Skeletal muscle tissue (tissue), 3 donors: ENCODE measurements at regions not wholly inside any gene's neighbourhood (a gene's known extent, or its start where the extent isn't known, plus 50 kb on each side); places are given as distances from the start of the nearest gene placed in this dataset.
A peak's percentile ranks its signal among the peaks of the same experiment; 100 is the strongest.

ENCODE experiments used
- H3K27ac ChIP-seq: one replicate; pipeline ENCODE4 v1.7.0; 2013; ENCODE audit warnings: mild to moderate bottlenecking, low read depth, low read length, inconsistent platforms
- H3K27me3 ChIP-seq, 3 donors: one replicate each; pipeline ENCODE4 v1.7.0; 2013; ENCODE audit warnings: low read length in 3 of 3; ENCODE audit not compliant: control insufficient read depth in 3 of 3, insufficient read depth in 3 of 3
- H3K36me3 ChIP-seq, 3 donors: one replicate each; pipeline ENCODE4 v1.7.0; 2013; ENCODE audit warnings: low read length in 3 of 3; ENCODE audit not compliant: control insufficient read depth in 3 of 3, insufficient read depth in 3 of 3
- H3K4me1 ChIP-seq, 3 donors: one replicate each; pipeline ENCODE4 v1.7.0; 2013; ENCODE audit warnings: low read length in 3 of 3, mild to moderate bottlenecking in 3 of 3; ENCODE audit not compliant: control insufficient read depth in 3 of 3, insufficient read depth in 3 of 3
- H3K4me3 ChIP-seq, 3 donors: one replicate each; pipeline ENCODE4 v1.7.0; 2013; ENCODE audit warnings: low read length in 3 of 3
- H3K9ac ChIP-seq, 3 donors: one replicate each; pipeline ENCODE4 v1.7.0; 2013; ENCODE audit warnings: low read length in 3 of 3, mild to moderate bottlenecking in 3 of 3, moderate library complexity in 2 of 3, low read depth in 1 of 3
- H3K9me3 ChIP-seq, 3 donors: one replicate each; pipeline ENCODE4 v1.7.0; 2013; ENCODE audit warnings: low read length in 3 of 3; ENCODE audit not compliant: control insufficient read depth in 3 of 3
- donor health status: Osteomylitis.

DNA sequence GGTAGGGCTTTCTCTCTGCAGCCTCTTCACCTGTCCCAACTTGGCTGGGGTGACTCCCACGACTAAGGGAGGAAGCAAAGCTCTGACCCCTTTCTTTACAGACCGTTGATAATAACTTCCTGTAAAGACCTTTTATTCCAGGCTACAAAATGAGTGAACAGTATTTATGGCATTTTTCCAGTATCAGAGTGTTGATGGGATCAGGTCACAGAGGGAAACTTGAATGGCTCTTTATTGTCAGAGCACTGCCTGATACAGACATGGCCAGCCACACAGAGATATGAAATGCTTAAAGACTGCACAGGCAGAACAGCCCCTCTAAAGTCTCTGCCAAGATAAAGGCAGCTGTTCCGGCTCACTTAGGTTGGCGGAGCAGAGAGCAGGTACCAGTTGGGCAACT is 1033.9 kb upstream of the NR2F2 start:
- H3K36me3 ChIP-seq: no peaks in the 10 kb centered on the region
- H3K9me3 ChIP-seq: no peaks in the 10 kb centered on the region
- no peak overlapping the region for H3K27ac ChIP-seq
- no peak overlapping the region for H3K4me3 ChIP-seq
- H3K9ac ChIP-seq: no peak overlapping the region
- H3K4me1 ChIP-seq: peaks cover 0 to 6% (median 4%) of the 10 kb centered on the region in 3 donors
- H3K27me3 ChIP-seq: peaks cover 6 to 14% (median 7%) of the 10 kb centered on the region in 3 donors

DNA sequence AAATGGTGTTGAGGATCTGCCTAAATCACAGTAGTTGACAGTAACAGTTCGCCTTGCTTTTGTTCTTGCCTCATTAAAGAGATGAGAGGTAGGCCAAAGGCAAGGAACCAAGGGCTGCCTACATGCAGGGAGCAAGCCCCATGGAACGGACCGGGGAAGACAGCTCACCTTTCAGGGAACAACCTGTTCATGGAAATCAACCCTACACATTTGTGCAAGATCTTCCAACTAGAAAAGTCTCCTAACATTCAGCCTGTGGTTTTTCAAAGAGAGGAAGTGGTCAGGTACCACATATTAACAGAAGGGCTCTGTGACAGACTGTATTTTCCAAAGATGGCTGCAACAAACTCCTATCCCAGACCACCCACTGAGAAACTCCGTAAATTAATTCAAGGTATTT is 1031.8 kb upstream of the NR2F2 start:
- Histone ChIP-seq H3K27ac (no peak overlapping the region), H3K9ac (no peak overlapping the region), H3K4me3 (no peak overlapping the region), H3K9me3 (peaks cover 0 to 2% (median 0%) of the 10 kb centered on the region in 3 donors), H3K27me3 (peaks cover 6 to 14% (median 7%) of the 10 kb centered on the region in 3 donors), H3K36me3 (no peaks in the 10 kb centered on the region), H3K4me1 (peaks cover 5 to 7% (median 6%) of the 10 kb centered on the region in 3 donors)

DNA sequence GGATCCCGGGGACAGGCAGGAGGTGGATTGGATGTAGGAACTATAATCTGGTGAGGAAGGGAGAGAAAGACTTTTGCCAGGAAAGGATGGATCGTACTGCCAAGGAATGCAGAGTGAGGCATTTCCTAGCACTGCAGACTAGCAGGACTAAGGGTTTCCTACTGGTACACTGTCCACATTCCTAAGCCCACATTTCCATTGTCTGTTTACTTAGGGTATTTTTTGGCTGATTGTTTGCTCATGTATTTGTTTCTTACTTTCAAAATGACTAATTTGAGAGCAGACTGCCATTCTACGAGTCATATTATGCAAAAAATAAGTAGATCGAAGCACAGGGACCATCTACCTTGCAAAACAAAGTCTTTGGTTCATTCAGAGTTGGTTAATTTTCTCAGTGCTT is 1029.5 kb upstream of the NR2F2 start:
- H3K4me1 ChIP-seq: peaks cover 9 to 16% (median 13%) of the 10 kb centered on the region in 3 donors
- peak overlapping the region; percentile 30 for H3K27ac ChIP-seq
- H3K4me3 ChIP-seq: no peak overlapping the region
- H3K36me3 ChIP-seq: no peaks in the 10 kb centered on the region
- H3K9me3 ChIP-seq: peaks cover 0 to 2% (median 0%) of the 10 kb centered on the region in 3 donors
- no peak overlapping the region for H3K9ac ChIP-seq
- peaks cover 5 to 7% (median 7%) of the 10 kb centered on the region in 3 donors for H3K27me3 ChIP-seq

DNA sequence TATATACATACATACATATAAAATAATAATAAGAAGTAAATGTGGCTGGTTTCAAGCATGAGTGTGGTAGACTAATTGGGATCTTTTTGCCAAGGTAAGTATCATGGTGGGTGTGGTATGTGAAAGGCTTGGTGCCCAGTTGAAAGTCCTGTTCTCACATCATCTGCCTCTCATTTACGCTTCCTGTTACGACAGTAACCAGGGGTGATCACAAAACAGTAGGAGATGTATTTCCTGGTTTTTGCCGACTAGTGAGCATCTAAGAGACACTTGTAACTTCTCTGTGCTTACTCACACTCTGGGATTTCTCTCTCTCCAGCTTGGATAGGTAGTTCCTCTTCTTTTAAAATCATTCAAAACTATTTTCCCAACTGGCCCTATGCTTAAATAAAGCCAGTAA is 1028.3 kb upstream of the NR2F2 start:
- Histone ChIP-seq H3K9ac (no peak overlapping the region), H3K36me3 (no peaks in the 10 kb centered on the region), H3K27ac (no peak overlapping the region)

DNA sequence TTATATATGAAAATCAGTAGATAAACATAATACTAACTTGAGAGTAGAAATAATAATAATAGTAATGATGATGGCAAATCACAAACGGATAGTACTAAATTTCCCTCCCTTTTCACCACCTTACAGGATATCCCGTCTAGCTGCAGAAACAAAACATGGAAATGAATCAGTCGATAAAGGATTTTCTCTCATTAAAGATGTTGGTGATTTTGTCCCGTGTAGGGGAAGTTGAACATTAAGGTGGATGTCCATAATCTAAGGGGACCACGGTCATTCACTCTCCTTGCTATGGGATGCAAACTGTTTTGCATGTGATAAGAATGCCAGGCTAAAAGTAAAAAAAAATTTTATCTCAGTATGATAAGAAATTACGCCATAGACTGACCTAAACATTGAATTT is 1027.7 kb upstream of the NR2F2 start:
- H3K9me3 ChIP-seq: peaks cover 0 to 2% (median 0%) of the 10 kb centered on the region in 3 donors

More for the DNA sequence above, 1028.3 kb upstream of the NR2F2 start:
- H3K27me3 ChIP-seq: no peaks in the 10 kb centered on the region
- peaks cover 0 to 2% (median 0%) of the 10 kb centered on the region in 3 donors for H3K9me3 ChIP-seq
- no peak overlapping the region for H3K4me3 ChIP-seq
- peaks cover 4 to 13% (median 11%) of the 10 kb centered on the region in 3 donors for H3K4me1 ChIP-seq

DNA sequence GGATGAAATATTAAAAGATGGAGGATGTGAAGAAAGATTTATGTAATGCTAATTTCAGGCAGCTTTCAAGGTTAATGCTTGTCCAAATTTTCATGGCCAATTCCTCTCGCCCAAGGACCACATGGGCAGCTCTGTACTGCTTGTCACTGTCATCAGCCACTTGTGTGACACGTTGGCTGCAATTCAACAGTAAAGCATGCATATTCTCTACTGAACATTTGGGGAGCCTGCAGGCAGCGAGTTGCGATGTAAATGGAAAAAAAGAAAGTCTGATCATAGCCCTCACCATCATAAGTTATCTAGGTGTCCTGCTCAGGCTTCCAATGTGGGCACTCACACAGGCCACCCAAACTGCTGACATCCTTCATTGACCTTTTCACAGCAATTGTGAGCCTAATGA is 1026.8 kb upstream of the NR2F2 start:
- peak overlapping the region in 2 of 3 donors; percentile 5 to 29 for H3K4me3 ChIP-seq
- peak overlapping the region in 1 of 3 donors; percentile 4 for H3K9ac ChIP-seq
- peaks cover 0 to 2% (median 0%) of the 10 kb centered on the region in 3 donors for H3K9me3 ChIP-seq

More for the DNA sequence above, 1027.7 kb upstream of the NR2F2 start:
- peaks cover 4 to 13% (median 11%) of the 10 kb centered on the region in 3 donors for H3K4me1 ChIP-seq
- H3K27ac ChIP-seq: no peak overlapping the region
- no peaks in the 10 kb centered on the region for H3K27me3 ChIP-seq
- H3K36me3 ChIP-seq: no peaks in the 10 kb centered on the region
- H3K4me3 ChIP-seq: no peak overlapping the region
- H3K9ac ChIP-seq: no peak overlapping the region

DNA sequence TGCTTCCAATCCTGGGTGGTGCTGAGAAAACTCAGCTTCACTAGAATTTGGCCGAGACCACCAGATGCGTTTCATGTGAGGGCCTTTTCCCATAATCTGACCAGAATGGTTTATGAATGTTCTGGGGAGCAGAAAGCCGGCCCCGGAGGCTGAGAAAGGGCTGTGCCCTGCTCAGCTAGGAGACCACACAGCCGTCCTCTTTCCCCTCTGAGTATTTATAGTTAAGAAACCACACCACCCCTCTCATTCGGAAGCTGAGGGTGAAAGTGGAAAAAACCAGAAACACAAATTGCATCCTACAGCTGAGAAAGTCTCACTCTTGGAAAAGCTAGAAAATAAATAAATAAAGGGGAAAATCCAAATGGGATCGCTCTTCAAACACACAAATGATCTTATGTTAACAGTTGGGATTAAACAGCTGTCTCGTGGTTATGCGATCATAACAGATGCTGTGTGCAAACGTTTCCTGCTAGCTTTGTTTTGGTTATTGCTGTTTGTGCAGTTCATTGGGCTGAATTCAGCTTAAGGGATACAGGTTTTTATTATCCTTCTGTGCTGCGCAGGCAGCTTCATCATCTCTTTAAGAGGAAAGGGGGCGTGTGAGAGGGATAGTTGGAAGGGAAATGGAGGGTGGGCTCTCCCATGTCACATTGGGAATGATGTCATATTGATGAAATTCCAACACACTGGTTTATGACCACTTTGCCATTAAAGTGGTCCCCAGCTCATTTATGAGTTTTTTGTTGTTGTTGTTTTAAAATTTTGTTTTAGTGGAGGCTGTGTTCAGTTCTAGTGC is 1026.2 kb upstream of the NR2F2 start:
- H3K27me3 ChIP-seq: no peaks in the 10 kb centered on the region
- H3K27ac ChIP-seq: peak overlapping the region; percentile 63
- peaks cover 0 to 2% (median 0%) of the 10 kb centered on the region in 3 donors for H3K9me3 ChIP-seq
- H3K36me3 ChIP-seq: no peaks in the 10 kb centered on the region
- H3K9ac ChIP-seq: peak overlapping the region in 1 of 3 donors; percentile 4
- H3K4me1 ChIP-seq: peaks cover 4 to 13% (median 11%) of the 10 kb centered on the region in 3 donors
- peak overlapping the region in 2 of 3 donors; percentile 5 to 29 for H3K4me3 ChIP-seq

More for the DNA sequence above, 1026.8 kb upstream of the NR2F2 start:
- no peaks in the 10 kb centered on the region for H3K36me3 ChIP-seq
- no peaks in the 10 kb centered on the region for H3K27me3 ChIP-seq
- H3K4me1 ChIP-seq: peaks cover 4 to 13% (median 11%) of the 10 kb centered on the region in 3 donors
- H3K27ac ChIP-seq: peak overlapping the region; percentile 63

DNA sequence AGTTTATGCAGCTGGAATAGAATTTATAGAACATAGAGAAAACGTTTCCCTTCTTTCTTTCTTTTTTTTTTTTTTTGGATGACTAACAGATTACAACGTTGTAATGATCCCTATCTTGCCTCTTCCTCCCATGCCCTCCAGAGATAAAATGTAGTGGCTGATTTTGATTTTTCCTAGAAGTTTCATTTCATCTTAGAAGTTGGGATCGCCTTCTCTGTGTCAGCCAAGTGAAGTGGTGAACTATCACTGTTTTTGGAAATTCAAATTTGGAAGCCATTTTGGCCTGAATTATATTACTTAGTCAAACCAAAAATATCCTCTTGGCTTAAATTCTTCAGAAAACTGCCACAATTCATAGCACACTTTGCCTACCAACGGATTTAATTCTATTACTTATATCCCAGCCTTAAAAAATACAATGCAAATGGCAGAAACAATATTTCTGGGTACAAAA is 1025.5 kb upstream of the NR2F2 start:
- no peak overlapping the region for H3K4me3 ChIP-seq
- peaks cover 0 to 2% (median 0%) of the 10 kb centered on the region in 3 donors for H3K9me3 ChIP-seq
- no peaks in the 10 kb centered on the region for H3K27me3 ChIP-seq
- H3K4me1 ChIP-seq: peaks cover 4 to 13% (median 11%) of the 10 kb centered on the region in 3 donors
- H3K9ac ChIP-seq: no peak overlapping the region
- H3K27ac ChIP-seq: peak overlapping the region; percentile 63
- H3K36me3 ChIP-seq: no peaks in the 10 kb centered on the region

DNA sequence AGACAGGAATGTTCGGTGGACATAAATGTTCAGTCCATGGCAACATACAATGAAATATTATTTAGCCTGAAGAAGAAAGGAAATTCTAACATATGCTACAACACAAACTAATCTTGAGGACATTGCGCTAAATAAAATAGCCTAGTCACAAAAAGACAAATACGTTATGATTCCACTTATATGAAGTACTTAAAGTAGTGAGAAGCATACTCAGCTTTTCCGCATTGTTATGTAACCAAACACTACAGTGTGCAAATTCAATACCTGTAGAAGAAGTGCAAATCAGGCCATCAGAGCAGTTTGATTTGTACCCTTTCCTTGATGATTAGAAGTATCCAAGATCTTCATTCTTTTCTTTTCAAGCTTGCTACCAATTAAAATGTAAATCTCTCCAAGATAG is 1023.4 kb upstream of the NR2F2 start:
- Histone ChIP-seq H3K4me1 (peaks cover 4 to 13% (median 11%) of the 10 kb centered on the region in 3 donors), H3K4me3 (no peak overlapping the region), H3K27me3 (no peaks in the 10 kb centered on the region), H3K36me3 (no peaks in the 10 kb centered on the region), H3K9ac (no peak overlapping the region), H3K9me3 (peaks cover 0 to 2% (median 0%) of the 10 kb centered on the region in 3 donors), H3K27ac (no peak overlapping the region)

DNA sequence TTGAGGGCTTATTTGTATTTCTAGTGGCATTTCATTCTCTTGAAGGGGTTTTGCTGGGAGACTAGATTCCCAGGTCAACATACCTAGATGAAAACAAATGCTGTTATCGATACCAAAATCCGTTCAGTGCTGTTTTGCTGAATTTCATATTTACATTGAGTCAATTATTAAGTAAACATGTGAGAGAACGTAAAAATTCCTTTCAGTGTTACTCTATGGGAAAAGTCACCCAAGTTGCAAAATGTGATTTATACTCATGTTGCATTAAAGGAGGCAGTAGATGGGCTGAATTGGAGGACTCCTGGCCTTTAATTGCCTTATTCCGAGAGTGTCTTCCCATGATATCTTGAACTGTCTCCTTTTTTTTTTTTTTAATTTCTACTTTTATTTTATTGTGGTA is 1011.3 kb upstream of the NR2F2 start:
- H3K27me3 ChIP-seq: no peaks in the 10 kb centered on the region
- H3K27ac ChIP-seq: no peak overlapping the region
- H3K4me3 ChIP-seq: no peak overlapping the region
- H3K4me1 ChIP-seq: no peaks in the 10 kb centered on the region
- no peak overlapping the region for H3K9ac ChIP-seq
- H3K36me3 ChIP-seq: no peaks in the 10 kb centered on the region
- no peaks in the 10 kb centered on the region for H3K9me3 ChIP-seq
